Right cardiac atrium (tissue), 5 donors: ENCODE measurements at regions not wholly inside any gene's neighbourhood (a gene's known extent, or its start where the extent isn't known, plus 50 kb on each side); places are given as distances from the start of the nearest gene placed in this dataset.

Experiments
- ATAC-seq, 2 donors: fragments of 200-7000 bp; cut with Tn5 transposase; one replicate each; pipeline versions ENCODE4 v1.8.0 to v1.9.1; 2020; ENCODE audit warnings: moderate library complexity in 2 of 2, mild to moderate bottlenecking in 1 of 2
- DNase-seq, 3 donors: peaks; one replicate each; pipeline ENCODE4 v3.0.0-alpha.2; 2020
- H3K27ac ChIP-seq: one replicate; pipeline ENCODE4 v1.5.1; 2013; ENCODE audit warnings: mild to moderate bottlenecking, low read length, control low read depth, moderate library complexity
- H3K27me3 ChIP-seq: one replicate; pipeline ENCODE4 v1.6.1; 2013; ENCODE audit not compliant: control insufficient read depth, insufficient read depth
- H3K4me1 ChIP-seq: one replicate; pipeline ENCODE4 v1.6.1; 2013; ENCODE audit warnings: low read length; ENCODE audit not compliant: control insufficient read depth, insufficient read depth
- H3K4me3 ChIP-seq: one replicate; pipeline ENCODE4 v1.5.1; 2013; ENCODE audit warnings: low read length, control low read depth
- H3K9me3 ChIP-seq: one replicate; pipeline ENCODE4 v1.6.1; 2013; ENCODE audit warnings: low read length; ENCODE audit not compliant: control insufficient read depth
- WGBS: extraction: QIAGEN DNeasy Blood & Tissue Kit; methylation state at CpG from one replicate; pipeline ENCODE4 v1.1.7; 2013; 5-methylcytosine and 5-hydroxymethylcytosine counted together
- intact Hi-C, 4 donors: fragments of 100-400 bp; cut with DNase I; formaldehyde crosslinking; loops; one replicate each; pipeline versions ENCODE4 v1.11.0 to v1.14.0; 2022 to 2023
- donor health status: healthy with polysubstance abuse.
- donor health status: DM: no; HTN: yes; CAD: no.
- donor health status: DM: no; HTN: no; CAD: no.
- donor health status: DM: no; HTN: yes; CAD: no; lungs with severe emphysema.
- donor health status: DM: yes; HTN: yes; CAD: no.

GRCh38 chr6:11633741-11634509 is 96.4 kb downstream of the TMEM170B start:
- no peak overlapping the region for H3K4me3 ChIP-seq
- intact Hi-C loops = no loop called here
- no peak for DNase-seq
- no peak for ATAC-seq
- 96% methylated on average over 11 of the region's 11 CpGs for WGBS
- H3K27me3 ChIP-seq = no peaks in the 10 kb centered on the region
- H3K27ac ChIP-seq = no peak overlapping the region
- no peaks in the 10 kb centered on the region for H3K9me3 ChIP-seq
- no peaks in the 10 kb centered on the region for H3K4me1 ChIP-seq

GRCh38 chr6:11634948-11635347 is 97.4 kb downstream of the TMEM170B start:
- no peak overlapping the region for H3K4me3 ChIP-seq
- no peaks in the 10 kb centered on the region for H3K9me3 ChIP-seq
- WGBS = 90% methylated on average over 4 of the region's 4 CpGs
- ATAC-seq = no peak
- no peaks in the 10 kb centered on the region for H3K4me1 ChIP-seq
- H3K27me3 ChIP-seq = no peaks in the 10 kb centered on the region
- DNase-seq = no peak
- intact Hi-C loops = no loop called here
- no peak overlapping the region for H3K27ac ChIP-seq

GRCh38 chr6:11636121-11636520 is 98.6 kb downstream of the TMEM170B start:
- WGBS = 97% methylated on average over 5 of the region's 5 CpGs
- no peak for DNase-seq
- H3K9me3 ChIP-seq = no peaks in the 10 kb centered on the region

GRCh38 chr6:11637266-11637665 is 99.7 kb downstream of the TMEM170B start:
- intact Hi-C loops = no loop called here
- Histone ChIP-seq H3K4me1 (no peaks in the 10 kb centered on the region), H3K9me3 (no peaks in the 10 kb centered on the region), H3K27ac (no peak overlapping the region), H3K27me3 (no peaks in the 10 kb centered on the region), H3K4me3 (no peak overlapping the region)
- ATAC-seq (no peak), DNase-seq (no peak)
- WGBS = 83% methylated on average over 2 of the region's 2 CpGs

More at GRCh38 chr6:11636121-11636520, 98.6 kb downstream of the TMEM170B start:
- H3K27me3 ChIP-seq = no peaks in the 10 kb centered on the region
- no peak overlapping the region for H3K4me3 ChIP-seq
- ATAC-seq = no peak
- no peak overlapping the region for H3K27ac ChIP-seq
- intact Hi-C loops = no loop called here
- H3K4me1 ChIP-seq = no peaks in the 10 kb centered on the region

- intact Hi-C loops = no loop called here
- DNase-seq (no peak), ATAC-seq (no peak)
- WGBS = 83% methylated on average over 5 of the region's 5 CpGs
- Histone ChIP-seq H3K9me3 (no peaks in the 10 kb centered on the region), H3K4me1 (no peaks in the 10 kb centered on the region), H3K27me3 (no peaks in the 10 kb centered on the region), H3K27ac (no peak overlapping the region), H3K4me3 (no peak overlapping the region)
Measured at GRCh38 chr6:11639376-11640235, 102.1 kb downstream of the TMEM170B start.

- Histone ChIP-seq H3K4me3 (no peak overlapping the region), H3K4me1 (no peaks in the 10 kb centered on the region), H3K27ac (no peak overlapping the region), H3K27me3 (no peaks in the 10 kb centered on the region), H3K9me3 (no peaks in the 10 kb centered on the region)
- DNase-seq = no peak
- intact Hi-C loops = no loop called here
- 93% methylated on average over 1 of the region's 1 CpG for WGBS
- ATAC-seq = no peak
Measured at GRCh38 chr6:11640486-11640885, 102.9 kb downstream of the TMEM170B start.

GRCh38 chr6:11644071-11644470 is 106.5 kb downstream of the TMEM170B start:
- DNase-seq (no peak), ATAC-seq (no peak)
- WGBS = 97% methylated on average over 2 of the region's 2 CpGs
- Histone ChIP-seq H3K9me3 (peaks cover 2% of the 10 kb centered on the region), H3K27me3 (no peaks in the 10 kb centered on the region), H3K4me3 (no peak overlapping the region), H3K27ac (no peak overlapping the region), H3K4me1 (no peaks in the 10 kb centered on the region)
- intact Hi-C loops = no loop called here

- no peak overlapping the region for H3K4me3 ChIP-seq
- peaks cover 2% of the 10 kb centered on the region for H3K9me3 ChIP-seq
- H3K27ac ChIP-seq = no peak overlapping the region
- DNase-seq = no peak
- 96% methylated on average over 4 of the region's 4 CpGs for WGBS
- no peaks in the 10 kb centered on the region for H3K4me1 ChIP-seq
- H3K27me3 ChIP-seq = no peaks in the 10 kb centered on the region
- ATAC-seq = no peak
- intact Hi-C loops = no loop called here
Measured at GRCh38 chr6:11644601-11645000, 107.1 kb downstream of the TMEM170B start.

GRCh38 chr6:11645016-11645415 is 107.5 kb downstream of the TMEM170B start:
- WGBS = 86% methylated on average over 1 of the region's 1 CpG
- Histone ChIP-seq H3K27ac (no peak overlapping the region), H3K27me3 (no peaks in the 10 kb centered on the region), H3K4me3 (no peak overlapping the region), H3K4me1 (no peaks in the 10 kb centered on the region), H3K9me3 (peaks cover 2% of the 10 kb centered on the region)
- DNase-seq = no peak
- intact Hi-C loops = no loop called here
- ATAC-seq = no peak

GRCh38 chr6:11648436-11648775 is 110.9 kb downstream of the TMEM170B start:
- DNase-seq (no peak), ATAC-seq (no peak)
- H3K4me1 ChIP-seq = no peaks in the 10 kb centered on the region
- peaks cover 2% of the 10 kb centered on the region for H3K9me3 ChIP-seq
- H3K27me3 ChIP-seq = no peaks in the 10 kb centered on the region
- H3K27ac ChIP-seq = no peak overlapping the region
- 46% methylated on average over 2 of the region's 2 CpGs for WGBS
- intact Hi-C loops = no loop called here
- no peak overlapping the region for H3K4me3 ChIP-seq

- ATAC-seq (no peak), DNase-seq (no peak)
- intact Hi-C loops = no loop called here
- 97% methylated on average over 20 of the region's 20 CpGs for WGBS
- H3K27me3 ChIP-seq = no peaks in the 10 kb centered on the region
- no peak overlapping the region for H3K27ac ChIP-seq
- peaks cover 2% of the 10 kb centered on the region for H3K9me3 ChIP-seq
- H3K4me3 ChIP-seq = no peak overlapping the region
- no peaks in the 10 kb centered on the region for H3K4me1 ChIP-seq
Measured at GRCh38 chr6:11648889-11649288, 111.3 kb downstream of the TMEM170B start.
